ENCODE measurements at regions not wholly inside any gene's neighbourhood (a gene's known extent, or its start where the extent isn't known, plus 50 kb on each side); places are given as distances from the start of the nearest gene placed in this dataset.
"Not testable (repeated sequence)": the region's sequence is repeated elsewhere in the genome, so short reads cannot be mapped to it uniquely, and the experiment has no call there.

GRCh38 chr12:46526233-46526632 lies 153.7 kb upstream of the SLC38A2 start:
- DNase-seq (ENCODE audit: low read depth in 4 of 4, low spot score in 3 of 4), result no peak

- peak in 3 of 4 donors; percentile 36 to 47 (median 39) for DNase-seq (ENCODE audit: low read depth in 4 of 4, low spot score in 3 of 4)
Measured at GRCh38 chr12:46524778-46525177, 152.2 kb upstream of the SLC38A2 start.

- no peak for DNase-seq (ENCODE audit: low read depth in 4 of 4, low spot score in 3 of 4)
Measured at GRCh38 chr12:46523863-46524770, 151.5 kb upstream of the SLC38A2 start.

GRCh38 chr12:46523446-46523845 lies 150.9 kb upstream of the SLC38A2 start:
- DNase-seq (ENCODE audit: low read depth in 4 of 4, low spot score in 3 of 4), result no peak

GRCh38 chr12:46522071-46522470 lies 149.5 kb upstream of the SLC38A2 start:
- no peak for DNase-seq (ENCODE audit: low read depth in 4 of 4, low spot score in 3 of 4)

- DNase-seq (ENCODE audit: low read depth in 4 of 4, low spot score in 3 of 4), result no peak
Measured at GRCh38 chr12:46521145-46521544, 148.6 kb upstream of the SLC38A2 start.

GRCh38 chr12:46519407-46519806 lies 146.8 kb upstream of the SLC38A2 start:
- DNase-seq (ENCODE audit: low read depth in 4 of 4, low spot score in 3 of 4), result no peak

- DNase-seq (ENCODE audit: low read depth in 4 of 4, low spot score in 3 of 4), result no peak
Measured at GRCh38 chr12:46518729-46519128, 146.2 kb upstream of the SLC38A2 start.

- DNase-seq (ENCODE audit: low read depth in 4 of 4, low spot score in 3 of 4), result no peak
Measured at GRCh38 chr12:46518169-46518568, 145.6 kb upstream of the SLC38A2 start.

- no peak for DNase-seq (ENCODE audit: low read depth in 4 of 4, low spot score in 3 of 4)
Measured at GRCh38 chr12:46517579-46517962, 145.0 kb upstream of the SLC38A2 start.

GRCh38 chr12:46516933-46517578 lies 144.5 kb upstream of the SLC38A2 start:
- DNase-seq (ENCODE audit: low read depth in 4 of 4, low spot score in 3 of 4), result no peak

- no peak for DNase-seq (ENCODE audit: low read depth in 4 of 4, low spot score in 3 of 4)
Measured at GRCh38 chr12:46516238-46516932, 143.8 kb upstream of the SLC38A2 start.

- no peak for DNase-seq (ENCODE audit: low read depth in 4 of 4, low spot score in 3 of 4)
Measured at GRCh38 chr12:46515829-46516228, 143.3 kb upstream of the SLC38A2 start.

GRCh38 chr12:46514886-46515285 lies 142.3 kb upstream of the SLC38A2 start:
- DNase-seq (ENCODE audit: low read depth in 4 of 4, low spot score in 3 of 4), result no peak

- DNase-seq (ENCODE audit: low read depth in 4 of 4, low spot score in 3 of 4), result not testable (repeated sequence)
Measured at GRCh38 chr12:46510257-46510656, 137.7 kb upstream of the SLC38A2 start.

- DNase-seq (ENCODE audit: low read depth in 4 of 4, low spot score in 3 of 4), result no peak
Measured at GRCh38 chr12:46509135-46509534, 136.6 kb upstream of the SLC38A2 start.

GRCh38 chr12:46508651-46509050 lies 136.1 kb upstream of the SLC38A2 start:
- DNase-seq (ENCODE audit: low read depth in 4 of 4, low spot score in 3 of 4), result no peak

- DNase-seq (ENCODE audit: low read depth in 4 of 4, low spot score in 3 of 4), result no peak
Measured at GRCh38 chr12:46507766-46508165, 135.2 kb upstream of the SLC38A2 start.

- DNase-seq (ENCODE audit: low read depth in 4 of 4, low spot score in 3 of 4), result no peak
Measured at GRCh38 chr12:46506961-46507360, 134.4 kb upstream of the SLC38A2 start.

- no peak for DNase-seq (ENCODE audit: low read depth in 4 of 4, low spot score in 3 of 4)
Measured at GRCh38 chr12:46506198-46506597, 133.6 kb upstream of the SLC38A2 start.

GRCh38 chr12:46504494-46504893 lies 131.9 kb upstream of the SLC38A2 start:
- no peak for DNase-seq (ENCODE audit: low read depth in 4 of 4, low spot score in 3 of 4)

Measured in left renal pelvis (tissue), 4 donors.